ENCODE measurements at regions not wholly inside any gene's neighbourhood (a gene's known extent, or its start where the extent isn't known, plus 50 kb on each side); places are given as distances from the start of the nearest gene placed in this dataset.

DNA sequence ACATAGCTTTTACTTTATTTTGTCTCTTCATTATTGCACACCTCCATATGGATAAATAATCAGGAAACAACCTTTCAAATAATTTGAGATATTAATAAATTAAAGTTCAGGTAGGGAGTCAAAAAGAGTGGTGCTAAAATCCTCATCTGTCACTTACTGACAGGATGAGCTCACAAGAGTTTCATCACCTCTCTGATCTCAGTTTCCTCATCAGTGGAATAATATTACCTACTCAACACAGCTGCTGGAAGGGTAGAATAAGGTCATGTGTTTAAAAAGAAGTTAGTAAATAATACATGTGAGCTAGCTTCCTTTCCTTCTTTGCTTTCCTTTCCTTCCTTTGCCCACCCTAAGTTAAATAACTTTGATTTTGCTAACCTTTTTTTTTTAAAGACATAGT lies 61.9 kb downstream of the RDH14 start:
- no peak for TF ChIP-seq GATA2 (IDR thresholded peaks at IDR 0.05; ENCODE audit: low read depth, low read length)
- no peak for TF ChIP-seq GATA3 (IDR thresholded peaks at IDR 0.05; ENCODE audit: low read depth, low read length)

Measured in SH-SY5Y (cell line).